ENCODE measurements at regions not wholly inside any gene's neighbourhood (a gene's known extent, or its start where the extent isn't known, plus 50 kb on each side); places are given as distances from the start of the nearest gene placed in this dataset.

- ChIA-PET SMC1A (ENCODE audit: uncharacterized antibody, unreplicated experiment) (interaction anchor here (1.2 kb wide), 1 partner anchor 55 kb away, joined by 3 read pairs; no protein-coding TSS in a partner anchor), POLR2A (no interaction called here), RAD21 (ENCODE audit: unreplicated experiment) (no interaction called here), CTCF (no interaction called here)
- Histone ChIP-seq H3K36me3 (ENCODE audit: control insufficient read depth in 2 of 2, insufficient read depth in 2 of 2, low read length in 1 of 2) (no peaks in the 10 kb centered on the region), H3K4me1 (ENCODE audit: control insufficient read depth, insufficient read depth, low read length) (no peaks in the 10 kb centered on the region), H2AFZ (ENCODE audit: control insufficient read depth, low read depth, low read length) (no peak overlapping the region), H3K9ac (ENCODE audit: control insufficient read depth, insufficient read depth, low read length) (no peak overlapping the region), H3K9me3 (replicated peaks; ENCODE audit: control insufficient read depth, insufficient read depth, low read length) (no peaks in the 10 kb centered on the region; the same call in 2 of the 3 replicates), H4K20me1 (ENCODE audit: control insufficient read depth, insufficient read depth) (no peaks in the 10 kb centered on the region), H3K27ac (ENCODE audit: control insufficient read depth, insufficient read depth) (no peak overlapping the region), H3K79me2 (ENCODE audit: control insufficient read depth, insufficient read depth, low read length) (no peaks in the 10 kb centered on the region), H3K4me3 (no peak overlapping the region), H3K4me2 (ENCODE audit: control insufficient read depth, insufficient read depth) (no peak overlapping the region), H3K27me3 (replicated peaks in 1 of 2; ENCODE audit: control insufficient read depth in 2 of 2, insufficient read depth in 2 of 2, low read length in 1 of 2) (no peaks in the 10 kb centered on the region)
- DNase-seq (ENCODE audit: low read depth, low spot score), result no peak
- FAIRE-seq, result no peak
- TF ChIP-seq STAT1 (conservative IDR thresholded peaks at IDR 0.05) (no peak), NFYB (IDR thresholded peaks at IDR 0.05; ENCODE audit: insufficient read depth, low read depth, low read length) (no peak), TAF1 (IDR thresholded peaks at IDR 0.05; ENCODE audit: borderline replicate concordance, low read depth, low read length) (no peak), CBFB (IDR thresholded peaks at IDR 0.05; ENCODE audit: low read depth) (no peak), ZBTB11 (CRISPR knock-in tag; IDR thresholded peaks at IDR 0.05) (no peak), IRF5 (IDR thresholded peaks at IDR 0.05; ENCODE audit: borderline replicate concordance) (no peak), NR2C2 (IDR thresholded peaks at IDR 0.05; ENCODE audit: borderline replicate concordance, control insufficient read depth, insufficient read length, low read depth) (no peak), EED (IDR thresholded peaks at IDR 0.05; ENCODE audit: low read depth) (no peak)
- BruUV-seq (replicated peaks), result no TSS peak
- intact Hi-C loops (cut with micrococcal nuclease; ENCODE audit: unreplicated experiment), result no loop called here
- no peak for ATAC-seq
- in situ Hi-C loops (cut with MboI), result no loop called here
- 53% methylated on average over 16 of the region's 16 CpGs for WGBS (ENCODE audit: insufficient coverage, insufficient replicate concordance, low lambda C conversion rate, missing lambda C conversion rate)
Measured at GRCh38 chr6:106757722-106758467, 128.5 kb downstream of the QRSL1 start.
